ENCODE measurements at regions not wholly inside any gene's neighbourhood (a gene's known extent, or its start where the extent isn't known, plus 50 kb on each side); places are given as distances from the start of the nearest gene placed in this dataset.
A peak's percentile ranks its signal among the peaks of the same experiment; 100 is the strongest.

- no peak overlapping the region for H2AK5ac ChIP-seq (ENCODE audit: insufficient read length, low read length)
- H3K79me1 ChIP-seq (ENCODE audit: insufficient read depth, low read depth, low read length, poor library complexity, severe bottlenecking), result no peaks in the 10 kb centered on the region
- Mint-ChIP-seq H3K36me3 (ENCODE audit: insufficient read depth in 1 of 3, low read depth in 3 of 3) (peaks cover 0 to 6% (median 0%) of the 10 kb centered on the region in 3 experiments; a peak in 2 of 7 replicates), H3K27ac (peak overlapping the region in 1 of 3 experiments; percentile 53; a peak in 1 of 7 replicates), H3K27me3 (ENCODE audit: low read depth) (no peaks in the 10 kb centered on the region), H3K4me3 (no peak overlapping the region), H3K9me3 (no peaks in the 10 kb centered on the region; a peak in 1 of 5 replicates), H3K4me1 (peaks cover 45 to 54% of the 10 kb centered on the region in 2 experiments)
- WGBS (ENCODE audit: extremely low coverage, insufficient read length, low lambda C conversion rate), result no CpG with 5 or more reads among the region's 4 CpGs
- H3K4me1 ChIP-seq (ENCODE audit: insufficient read depth, low read length), result peaks cover 24% of the 10 kb centered on the region
- H3K4ac ChIP-seq (ENCODE audit: low read depth, low read length), result no peak overlapping the region
- H4K20me1 ChIP-seq (ENCODE audit: control insufficient read depth, insufficient read depth, insufficient read length), result no peaks in the 10 kb centered on the region
- no peak overlapping the region for H4K8ac ChIP-seq (replicated peaks; ENCODE audit: insufficient read length, low read depth, low read length)
- no peak overlapping the region for H3K23ac ChIP-seq (ENCODE audit: insufficient read length, low read depth, low read length)
- no peak overlapping the region for H2BK5ac ChIP-seq (ENCODE audit: insufficient read length, low read length)
- no peak overlapping the region for H4K91ac ChIP-seq (ENCODE audit: insufficient read length, low read depth, low read length)
- H2BK15ac ChIP-seq (ENCODE audit: low read depth, low read length), result no peak overlapping the region
- no peak overlapping the region for H3K27ac ChIP-seq (ENCODE audit: insufficient read length, low read depth, low read length)
- no peaks in the 10 kb centered on the region for H3K9me3 ChIP-seq (ENCODE audit: control insufficient read depth, low read depth, low read length)
- no peak for DNase-seq
- no peak overlapping the region for H3K9ac ChIP-seq (ENCODE audit: extremely low read depth, insufficient read length, low read length)
- H3T11ph ChIP-seq (ENCODE audit: low read length), result no peak overlapping the region
- no peaks in the 10 kb centered on the region for H3K23me2 ChIP-seq (ENCODE audit: insufficient read length, low read depth, low read length, poor library complexity, severe bottlenecking)
- no peak overlapping the region for H3K4me2 ChIP-seq (ENCODE audit: insufficient read depth, insufficient read length, low read length)
- H2BK20ac ChIP-seq (ENCODE audit: low read depth, low read length, poor library complexity, severe bottlenecking), result no peak overlapping the region
- no peak overlapping the region for H4K5ac ChIP-seq (ENCODE audit: insufficient read length, low read depth, low read length)
- no peak overlapping the region for H2AFZ ChIP-seq (ENCODE audit: low read length)
- no peaks in the 10 kb centered on the region for H3K27me3 ChIP-seq (ENCODE audit: insufficient read depth, low read length)
- H3K79me2 ChIP-seq (ENCODE audit: insufficient read depth, low read length), result 0 out of 2 replicates have a peak, but pooled peaks cover 1% of the 10 kb centered on the region
- no peak overlapping the region for H3K56ac ChIP-seq (ENCODE audit: insufficient read length, low read depth, low read length)
- no peak overlapping the region for H2BK12ac ChIP-seq (ENCODE audit: insufficient read length, low read depth, low read length)
- no peak overlapping the region for H3K14ac ChIP-seq (ENCODE audit: insufficient read depth, low read length)
- TF ChIP-seq, protein P1, sequence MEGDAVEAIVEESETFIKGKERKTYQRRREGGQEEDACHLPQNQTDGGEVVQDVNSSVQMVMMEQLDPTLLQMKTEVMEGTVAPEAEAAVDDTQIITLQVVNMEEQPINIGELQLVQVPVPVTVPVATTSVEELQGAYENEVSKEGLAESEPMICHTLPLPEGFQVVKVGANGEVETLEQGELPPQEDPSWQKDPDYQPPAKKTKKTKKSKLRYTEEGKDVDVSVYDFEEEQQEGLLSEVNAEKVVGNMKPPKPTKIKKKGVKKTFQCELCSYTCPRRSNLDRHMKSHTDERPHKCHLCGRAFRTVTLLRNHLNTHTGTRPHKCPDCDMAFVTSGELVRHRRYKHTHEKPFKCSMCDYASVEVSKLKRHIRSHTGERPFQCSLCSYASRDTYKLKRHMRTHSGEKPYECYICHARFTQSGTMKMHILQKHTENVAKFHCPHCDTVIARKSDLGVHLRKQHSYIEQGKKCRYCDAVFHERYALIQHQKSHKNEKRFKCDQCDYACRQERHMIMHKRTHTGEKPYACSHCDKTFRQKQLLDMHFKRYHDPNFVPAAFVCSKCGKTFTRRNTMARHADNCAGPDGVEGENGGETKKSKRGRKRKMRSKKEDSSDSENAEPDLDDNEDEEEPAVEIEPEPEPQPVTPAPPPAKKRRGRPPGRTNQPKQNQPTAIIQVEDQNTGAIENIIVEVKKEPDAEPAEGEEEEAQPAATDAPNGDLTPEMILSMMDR (conservative IDR thresholded peaks at IDR 0.05), result no peak
- H3K18ac ChIP-seq (ENCODE audit: insufficient read length, low read depth, low read length), result no peak overlapping the region
- H2BK120ac ChIP-seq (ENCODE audit: low read depth, low read length, poor library complexity, severe bottlenecking), result no peak overlapping the region
Observed at GRCh38 chr14:61928701-61929100, 166.5 kb downstream of the SNAPC1 start.

Measured in H9 (cell line).